ENCODE measurements at regions not wholly inside any gene's neighbourhood (a gene's known extent, or its start where the extent isn't known, plus 50 kb on each side); places are given as distances from the start of the nearest gene placed in this dataset.

- TF ChIP-seq CEBPB (IDR thresholded peaks at IDR 0.05) (no peak), NFIC (IDR thresholded peaks at IDR 0.05) (no peak), TAF1 (IDR thresholded peaks at IDR 0.05; ENCODE audit: low read depth) (no peak), EP300 (IDR thresholded peaks at IDR 0.05; ENCODE audit: borderline replicate concordance) (no peak), USF1 (IDR thresholded peaks at IDR 0.05) (no peak), RAD21 (IDR thresholded peaks at IDR 0.05; ENCODE audit: low read depth) (no peak), EGR1 (IDR thresholded peaks at IDR 0.05) (no peak), TEAD4 (IDR thresholded peaks at IDR 0.05) (no peak), TCF12 (IDR thresholded peaks at IDR 0.05; ENCODE audit: low read depth) (no peak), YY1 (IDR thresholded peaks at IDR 0.05; ENCODE audit: low read depth) (no peak), ZBTB7A (IDR thresholded peaks at IDR 0.05; ENCODE audit: low read depth) (no peak), FOXM1 (IDR thresholded peaks at IDR 0.05; ENCODE audit: borderline replicate concordance, low read depth) (no peak)
- TF ChIP-seq, protein P1, sequence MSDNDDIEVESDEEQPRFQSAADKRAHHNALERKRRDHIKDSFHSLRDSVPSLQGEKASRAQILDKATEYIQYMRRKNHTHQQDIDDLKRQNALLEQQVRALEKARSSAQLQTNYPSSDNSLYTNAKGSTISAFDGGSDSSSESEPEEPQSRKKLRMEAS (IDR thresholded peaks at IDR 0.05): no peak
- TF ChIP-seq, protein P2, sequence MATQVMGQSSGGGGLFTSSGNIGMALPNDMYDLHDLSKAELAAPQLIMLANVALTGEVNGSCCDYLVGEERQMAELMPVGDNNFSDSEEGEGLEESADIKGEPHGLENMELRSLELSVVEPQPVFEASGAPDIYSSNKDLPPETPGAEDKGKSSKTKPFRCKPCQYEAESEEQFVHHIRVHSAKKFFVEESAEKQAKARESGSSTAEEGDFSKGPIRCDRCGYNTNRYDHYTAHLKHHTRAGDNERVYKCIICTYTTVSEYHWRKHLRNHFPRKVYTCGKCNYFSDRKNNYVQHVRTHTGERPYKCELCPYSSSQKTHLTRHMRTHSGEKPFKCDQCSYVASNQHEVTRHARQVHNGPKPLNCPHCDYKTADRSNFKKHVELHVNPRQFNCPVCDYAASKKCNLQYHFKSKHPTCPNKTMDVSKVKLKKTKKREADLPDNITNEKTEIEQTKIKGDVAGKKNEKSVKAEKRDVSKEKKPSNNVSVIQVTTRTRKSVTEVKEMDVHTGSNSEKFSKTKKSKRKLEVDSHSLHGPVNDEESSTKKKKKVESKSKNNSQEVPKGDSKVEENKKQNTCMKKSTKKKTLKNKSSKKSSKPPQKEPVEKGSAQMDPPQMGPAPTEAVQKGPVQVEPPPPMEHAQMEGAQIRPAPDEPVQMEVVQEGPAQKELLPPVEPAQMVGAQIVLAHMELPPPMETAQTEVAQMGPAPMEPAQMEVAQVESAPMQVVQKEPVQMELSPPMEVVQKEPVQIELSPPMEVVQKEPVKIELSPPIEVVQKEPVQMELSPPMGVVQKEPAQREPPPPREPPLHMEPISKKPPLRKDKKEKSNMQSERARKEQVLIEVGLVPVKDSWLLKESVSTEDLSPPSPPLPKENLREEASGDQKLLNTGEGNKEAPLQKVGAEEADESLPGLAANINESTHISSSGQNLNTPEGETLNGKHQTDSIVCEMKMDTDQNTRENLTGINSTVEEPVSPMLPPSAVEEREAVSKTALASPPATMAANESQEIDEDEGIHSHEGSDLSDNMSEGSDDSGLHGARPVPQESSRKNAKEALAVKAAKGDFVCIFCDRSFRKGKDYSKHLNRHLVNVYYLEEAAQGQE (IDR thresholded peaks at IDR 0.05; ENCODE audit: low read depth): no peak
Observed at GRCh38 chr6:68082086-68082485, 553.0 kb upstream of the ADGRB3 start.
